HCT116 (cell line): ENCODE measurements at regions not wholly inside any gene's neighbourhood (a gene's known extent, or its start where the extent isn't known, plus 50 kb on each side); places are given as distances from the start of the nearest gene placed in this dataset.

Experiments
- ATAC-seq: fragments of 200-7000 bp; cut with Tn5 transposase; 2 replicates; pipeline ENCODE4 v1.9.1; 2020; ENCODE audit warnings: mild to moderate bottlenecking, moderate library complexity
- BruUV-seq: library from RNA; stranded (reverse); fragments of 400-500 nt; replicated peaks from 2 replicates; lab custom pipeline; 2021; lab: Mats Ljungman, UMichigan
- CTCF ChIA-PET: fragments of 300-600 bp; sonication (Branson Sonifier 250); formaldehyde crosslinking; loops from one replicate; lab custom pipeline; 2021; ENCODE audit warnings: antibody characterized with exemption; lab: Charles Lee
- POLR2A ChIA-PET: fragments of 300-600, 350-600 bp; sonication (Branson Sonifier 250); formaldehyde crosslinking; loops from one replicate; lab custom pipeline; 2021; ENCODE audit warnings: antibody characterized with exemption; lab: Charles Lee
- RAD21 ChIA-PET, 2 experiments: fragments of 300-600 bp; sonication (Branson Sonifier 250); formaldehyde crosslinking; loops; one replicate each; lab custom pipeline; 2023; ENCODE audit warnings: low total read pairs in 2 of 2; ENCODE audit not compliant: uncharacterized antibody in 2 of 2, unreplicated experiment in 2 of 2, low non-redundant PET in 1 of 2; lab: Charles Lee
- DNase-seq: peaks from one replicate; pipeline ENCODE4 v3.0.0-alpha.2; 2010; ENCODE audit warnings: low read depth, low spot score
- H2AFZ ChIP-seq: fragments of 200-600 bp; shearing (Covaris generic), sonication (generic); 2 replicates; pipeline ENCODE4 v1.6.1; 2017; ENCODE audit warnings: low read depth, mixed run types, mixed read lengths, antibody characterized with exemption, low read length; ENCODE audit not compliant: poor library complexity, severe bottlenecking
- H3K27ac ChIP-seq: 2 replicates; pipeline ENCODE4 v1.5.1; 2012; ENCODE audit warnings: low read depth, low read length
- H3K27me3 ChIP-seq: fragments of 200-600 bp; sonication (generic); 2 replicates; pipeline ENCODE4 v1.6.1; 2016; ENCODE audit warnings: mixed run types, low read length, mixed read lengths; ENCODE audit not compliant: insufficient read depth
- H3K36me3 ChIP-seq, 2 experiments: fragments of 200-500 bp in 1 of 2; fragments of 200-600 bp in 1 of 2; sonication (Bioruptor generic) in 1 of 2; sonication (generic) in 1 of 2; 2 replicates each; pipeline versions ENCODE4 v1.5.1 to v1.6.1; 2014 to 2016; ENCODE audit warnings: low read length in 2 of 2, inconsistent platforms in 1 of 2, mixed read lengths in 1 of 2, mixed run types in 1 of 2; ENCODE audit not compliant: insufficient read depth in 2 of 2, control insufficient read depth in 1 of 2
- H3K4me1 ChIP-seq, 2 experiments: fragments of 200-600 bp in 1 of 2; sonication (generic) in 1 of 2; 2 replicates each; pipeline versions ENCODE4 v1.5.1 to v1.6.1; 2012 to 2017; ENCODE audit warnings: low read length in 2 of 2, inconsistent platforms in 1 of 2, mild to moderate bottlenecking in 1 of 2, mixed read lengths in 1 of 2, mixed run types in 1 of 2, moderate library complexity in 1 of 2; ENCODE audit not compliant: insufficient read depth in 2 of 2, control insufficient read depth in 1 of 2
- H3K4me2 ChIP-seq: fragments of 200-600 bp; sonication (generic); 2 replicates; pipeline ENCODE4 v1.6.1; 2017; ENCODE audit warnings: mixed run types, low read length, mixed read lengths
- H3K4me3 ChIP-seq, 2 experiments: fragments of 200-600 bp in 1 of 2; sonication (generic) in 1 of 2; replicated peaks in 1 of 2; 2 replicates each; pipeline ENCODE4 v1.5.1; 2011 to 2016; ENCODE audit warnings: low read length in 2 of 2, control low read depth in 1 of 2, low read depth in 1 of 2, mild to moderate bottlenecking in 1 of 2, mixed read lengths in 1 of 2, mixed run types in 1 of 2
- H3K79me2 ChIP-seq: fragments of 200-600 bp; sonication (generic); 2 replicates; pipeline ENCODE4 v1.6.1; 2017; ENCODE audit warnings: mild to moderate bottlenecking, mixed run types, low read length, moderate library complexity, mixed read lengths; ENCODE audit not compliant: insufficient read depth
- H3K9ac ChIP-seq: fragments of 200-600 bp; sonication (generic); 2 replicates; pipeline ENCODE4 v1.6.1; 2016; ENCODE audit warnings: low read length, mixed read lengths
- H3K9me2 ChIP-seq: fragments of 200-600 bp; sonication (generic), shearing (Covaris generic); 2 replicates; pipeline ENCODE4 v1.6.1; 2017; ENCODE audit warnings: mixed run types, mild to moderate bottlenecking, moderate library complexity; ENCODE audit not compliant: insufficient read depth
- H3K9me3 ChIP-seq, 2 experiments: fragments of 200-500 bp in 1 of 2; fragments of 200-600 bp in 1 of 2; sonication (Bioruptor generic) in 1 of 2; sonication (generic) in 1 of 2; 2 replicates each; pipeline ENCODE4 v1.6.1; 2014 to 2017; ENCODE audit warnings: low read length in 2 of 2, mixed read lengths in 2 of 2, inconsistent platforms in 1 of 2, low read depth in 1 of 2, mild to moderate bottlenecking in 1 of 2, mixed run types in 1 of 2, moderate library complexity in 1 of 2; ENCODE audit not compliant: control insufficient read depth in 1 of 2, insufficient read depth in 1 of 2
- H4K20me1 ChIP-seq: fragments of 200-600 bp; sonication (generic), shearing (Covaris generic); 2 replicates; pipeline ENCODE4 v1.6.1; 2017; ENCODE audit warnings: mixed run types, mild to moderate bottlenecking, moderate library complexity; ENCODE audit not compliant: insufficient read depth
- CBX3 ChIP-seq: IDR thresholded peaks from 2 replicates; pipeline ENCODE4 v1.6.1; 2012; ENCODE audit warnings: low read depth
- CEBPB ChIP-seq: IDR thresholded peaks from 2 replicates; pipeline ENCODE4 v1.6.1; 2012; ENCODE audit warnings: low read depth
- EZH2 ChIP-seq: fragments of 200-600 bp; sonication (generic); IDR thresholded peaks from 2 replicates; pipeline ENCODE4 v1.6.1; 2017; ENCODE audit warnings: antibody characterized with exemption, mixed run types
- EZH2phosphoT487 ChIP-seq: fragments of 200-600 bp; IDR thresholded peaks from 2 replicates; pipeline ENCODE4 v1.6.1; 2018; ENCODE audit warnings: antibody characterized with exemption, borderline replicate concordance
- FOSL1 ChIP-seq: IDR thresholded peaks from 2 replicates; pipeline ENCODE4 v1.6.1; 2012; ENCODE audit warnings: low read depth
- JUND ChIP-seq: IDR thresholded peaks from 2 replicates; pipeline ENCODE4 v1.6.1; 2012
- POLR2A ChIP-seq: IDR thresholded peaks from 2 replicates; pipeline ENCODE4 v1.7.0; 2011; ENCODE audit warnings: borderline replicate concordance; ENCODE audit not compliant: insufficient read depth, insufficient read length; ENCODE audit errors: extremely low read depth
- POLR2AphosphoS5 ChIP-seq: IDR thresholded peaks from 2 replicates; pipeline ENCODE4 v1.6.1; 2011; ENCODE audit warnings: mild to moderate bottlenecking, low read depth, low read length, moderate library complexity
- RAD21 ChIP-seq: IDR thresholded peaks from 2 replicates; pipeline ENCODE4 v1.6.1; 2012; ENCODE audit warnings: low read depth, mild to moderate bottlenecking
- SP1 ChIP-seq: IDR thresholded peaks from 2 replicates; pipeline ENCODE4 v1.6.1; 2012; ENCODE audit warnings: low read depth
- SRF ChIP-seq: IDR thresholded peaks from 2 replicates; pipeline ENCODE4 v1.6.1; 2012; ENCODE audit warnings: low read depth
- TCF7L2 ChIP-seq: IDR thresholded peaks from 2 replicates; pipeline ENCODE4 v1.7.0; 2011; ENCODE audit warnings: borderline replicate concordance, inconsistent platforms; ENCODE audit not compliant: insufficient read depth, insufficient read length; ENCODE audit errors: extremely low read depth
- YY1 ChIP-seq: IDR thresholded peaks from 2 replicates; pipeline ENCODE4 v1.6.1; 2011; ENCODE audit warnings: low read length, low read depth, moderate library complexity, mild to moderate bottlenecking; ENCODE audit not compliant: insufficient replicate concordance; ENCODE audit errors: extremely low read depth
- ZFX ChIP-seq: fragments of 450-650 bp; IDR thresholded peaks from 2 replicates; pipeline ENCODE4 v1.6.1; 2017
- ZNF274 ChIP-seq: fragments of 200-500 bp; sonication (Bioruptor generic); IDR thresholded peaks from 2 replicates; pipeline ENCODE4 v1.6.1; 2014; ENCODE audit warnings: mild to moderate bottlenecking, low read depth, low read length, inconsistent platforms
- intact Hi-C: fragments of 100-400 bp; cut with micrococcal nuclease; formaldehyde crosslinking; loops from 2 replicates; pipeline ENCODE4 v1.10.0; 2022
- TF ChIP-seq, protein P1 (sequence below): IDR thresholded peaks from 2 replicates; pipeline ENCODE4 v1.6.1; 2012; ENCODE audit warnings: low read depth
- TF ChIP-seq, protein P2 (sequence below): IDR thresholded peaks from 2 replicates; pipeline ENCODE4 v1.6.1; 2012
- TF ChIP-seq, protein P3 (sequence below): IDR thresholded peaks from 2 replicates; pipeline ENCODE4 v1.6.1; 2011; ENCODE audit warnings: mild to moderate bottlenecking, low read length, moderate library complexity; ENCODE audit not compliant: insufficient replicate concordance; ENCODE audit errors: extremely low read depth
- TF ChIP-seq, protein P4 (sequence below), 3 experiments: fragments of 200-600 bp in 1 of 3; sonication (generic) in 1 of 3; IDR thresholded peaks in 2 of 3; conservative IDR thresholded peaks in 1 of 3; 2 replicates each; pipeline ENCODE4 v1.5.1; 2012 to 2017; ENCODE audit warnings: low read depth in 2 of 3, low read length in 2 of 3, antibody characterized with exemption in 1 of 3, borderline replicate concordance in 1 of 3, control low read depth in 1 of 3, mild to moderate bottlenecking in 1 of 3, mixed read lengths in 1 of 3, mixed run types in 1 of 3, moderate library complexity in 1 of 3; ENCODE audit not compliant: insufficient read depth in 1 of 3

DNA sequence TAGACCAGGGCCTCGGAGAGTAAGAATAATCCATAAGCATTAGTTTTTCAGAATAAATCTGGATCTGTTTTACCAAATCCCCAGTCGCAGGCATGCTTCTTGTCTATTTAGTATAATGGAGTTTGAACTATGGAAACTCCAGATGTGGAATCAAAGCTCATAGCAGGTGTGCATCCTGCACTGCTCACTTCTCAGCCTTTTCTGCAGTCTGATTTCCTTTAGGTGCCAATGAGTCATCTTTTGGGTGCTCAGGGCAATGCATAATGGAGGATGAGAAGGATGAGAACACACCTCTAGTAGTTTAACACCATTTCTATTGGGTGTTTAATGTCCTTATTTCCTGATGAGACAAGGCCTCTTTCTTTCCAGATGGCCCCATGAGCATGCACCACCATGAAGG is 961.2 kb downstream of the TMEM121 start:
- Histone ChIP-seq H2AFZ (no peak overlapping the region), H3K27me3 (no peaks in the 10 kb centered on the region), H3K36me3 (no peaks in the 10 kb centered on the region), H3K4me3 (no peak overlapping the region), H4K20me1 (no peaks in the 10 kb centered on the region), H3K9me3 (peaks cover 0 to 6% of the 10 kb centered on the region in 2 experiments; a peak in 2 of 4 replicates), H3K79me2 (no peaks in the 10 kb centered on the region), H3K9ac (no peak overlapping the region), H3K4me2 (no peak overlapping the region), H3K9me2 (no peaks in the 10 kb centered on the region), H3K27ac (no peak overlapping the region), H3K4me1 (no peaks in the 10 kb centered on the region)
- no peak for DNase-seq
- no peak for ATAC-seq
- TF ChIP-seq POLR2A (no peak), ZNF274 (no peak), SRF (no peak), RAD21 (no peak), POLR2AphosphoS5 (no peak), TCF7L2 (no peak), SP1 (no peak), EZH2 (no peak), ZFX (no peak), EZH2phosphoT487 (no peak), CBX3 (no peak), FOSL1 (no peak), JUND (no peak), YY1 (no peak), CEBPB (no peak)
- TF ChIP-seq, protein P1, sequence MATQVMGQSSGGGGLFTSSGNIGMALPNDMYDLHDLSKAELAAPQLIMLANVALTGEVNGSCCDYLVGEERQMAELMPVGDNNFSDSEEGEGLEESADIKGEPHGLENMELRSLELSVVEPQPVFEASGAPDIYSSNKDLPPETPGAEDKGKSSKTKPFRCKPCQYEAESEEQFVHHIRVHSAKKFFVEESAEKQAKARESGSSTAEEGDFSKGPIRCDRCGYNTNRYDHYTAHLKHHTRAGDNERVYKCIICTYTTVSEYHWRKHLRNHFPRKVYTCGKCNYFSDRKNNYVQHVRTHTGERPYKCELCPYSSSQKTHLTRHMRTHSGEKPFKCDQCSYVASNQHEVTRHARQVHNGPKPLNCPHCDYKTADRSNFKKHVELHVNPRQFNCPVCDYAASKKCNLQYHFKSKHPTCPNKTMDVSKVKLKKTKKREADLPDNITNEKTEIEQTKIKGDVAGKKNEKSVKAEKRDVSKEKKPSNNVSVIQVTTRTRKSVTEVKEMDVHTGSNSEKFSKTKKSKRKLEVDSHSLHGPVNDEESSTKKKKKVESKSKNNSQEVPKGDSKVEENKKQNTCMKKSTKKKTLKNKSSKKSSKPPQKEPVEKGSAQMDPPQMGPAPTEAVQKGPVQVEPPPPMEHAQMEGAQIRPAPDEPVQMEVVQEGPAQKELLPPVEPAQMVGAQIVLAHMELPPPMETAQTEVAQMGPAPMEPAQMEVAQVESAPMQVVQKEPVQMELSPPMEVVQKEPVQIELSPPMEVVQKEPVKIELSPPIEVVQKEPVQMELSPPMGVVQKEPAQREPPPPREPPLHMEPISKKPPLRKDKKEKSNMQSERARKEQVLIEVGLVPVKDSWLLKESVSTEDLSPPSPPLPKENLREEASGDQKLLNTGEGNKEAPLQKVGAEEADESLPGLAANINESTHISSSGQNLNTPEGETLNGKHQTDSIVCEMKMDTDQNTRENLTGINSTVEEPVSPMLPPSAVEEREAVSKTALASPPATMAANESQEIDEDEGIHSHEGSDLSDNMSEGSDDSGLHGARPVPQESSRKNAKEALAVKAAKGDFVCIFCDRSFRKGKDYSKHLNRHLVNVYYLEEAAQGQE, result no peak
- TF ChIP-seq, protein P2, sequence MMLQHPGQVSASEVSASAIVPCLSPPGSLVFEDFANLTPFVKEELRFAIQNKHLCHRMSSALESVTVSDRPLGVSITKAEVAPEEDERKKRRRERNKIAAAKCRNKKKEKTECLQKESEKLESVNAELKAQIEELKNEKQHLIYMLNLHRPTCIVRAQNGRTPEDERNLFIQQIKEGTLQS, result no peak
- TF ChIP-seq, protein P3, sequence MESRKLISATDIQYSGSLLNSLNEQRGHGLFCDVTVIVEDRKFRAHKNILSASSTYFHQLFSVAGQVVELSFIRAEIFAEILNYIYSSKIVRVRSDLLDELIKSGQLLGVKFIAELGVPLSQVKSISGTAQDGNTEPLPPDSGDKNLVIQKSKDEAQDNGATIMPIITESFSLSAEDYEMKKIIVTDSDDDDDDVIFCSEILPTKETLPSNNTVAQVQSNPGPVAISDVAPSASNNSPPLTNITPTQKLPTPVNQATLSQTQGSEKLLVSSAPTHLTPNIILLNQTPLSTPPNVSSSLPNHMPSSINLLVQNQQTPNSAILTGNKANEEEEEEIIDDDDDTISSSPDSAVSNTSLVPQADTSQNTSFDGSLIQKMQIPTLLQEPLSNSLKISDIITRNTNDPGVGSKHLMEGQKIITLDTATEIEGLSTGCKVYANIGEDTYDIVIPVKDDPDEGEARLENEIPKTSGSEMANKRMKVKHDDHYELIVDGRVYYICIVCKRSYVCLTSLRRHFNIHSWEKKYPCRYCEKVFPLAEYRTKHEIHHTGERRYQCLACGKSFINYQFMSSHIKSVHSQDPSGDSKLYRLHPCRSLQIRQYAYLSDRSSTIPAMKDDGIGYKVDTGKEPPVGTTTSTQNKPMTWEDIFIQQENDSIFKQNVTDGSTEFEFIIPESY, result no peak
- TF ChIP-seq, protein P4, sequence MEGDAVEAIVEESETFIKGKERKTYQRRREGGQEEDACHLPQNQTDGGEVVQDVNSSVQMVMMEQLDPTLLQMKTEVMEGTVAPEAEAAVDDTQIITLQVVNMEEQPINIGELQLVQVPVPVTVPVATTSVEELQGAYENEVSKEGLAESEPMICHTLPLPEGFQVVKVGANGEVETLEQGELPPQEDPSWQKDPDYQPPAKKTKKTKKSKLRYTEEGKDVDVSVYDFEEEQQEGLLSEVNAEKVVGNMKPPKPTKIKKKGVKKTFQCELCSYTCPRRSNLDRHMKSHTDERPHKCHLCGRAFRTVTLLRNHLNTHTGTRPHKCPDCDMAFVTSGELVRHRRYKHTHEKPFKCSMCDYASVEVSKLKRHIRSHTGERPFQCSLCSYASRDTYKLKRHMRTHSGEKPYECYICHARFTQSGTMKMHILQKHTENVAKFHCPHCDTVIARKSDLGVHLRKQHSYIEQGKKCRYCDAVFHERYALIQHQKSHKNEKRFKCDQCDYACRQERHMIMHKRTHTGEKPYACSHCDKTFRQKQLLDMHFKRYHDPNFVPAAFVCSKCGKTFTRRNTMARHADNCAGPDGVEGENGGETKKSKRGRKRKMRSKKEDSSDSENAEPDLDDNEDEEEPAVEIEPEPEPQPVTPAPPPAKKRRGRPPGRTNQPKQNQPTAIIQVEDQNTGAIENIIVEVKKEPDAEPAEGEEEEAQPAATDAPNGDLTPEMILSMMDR (IDR thresholded peaks at IDR 0.05 in 2 of 3, conservative IDR thresholded peaks at IDR 0.05 in 1 of 3; ENCODE audit: borderline replicate concordance in 1 of 3, insufficient read depth in 1 of 3, low read depth in 2 of 3, low read length in 2 of 3), result no peak
- CTCF ChIA-PET, result no interaction called here
- no TSS peak for BruUV-seq
- RAD21 ChIA-PET, result no interaction called here
- intact Hi-C loops, result no loop called here
- POLR2A ChIA-PET, result no interaction called here
